D341Med (cell line): ENCODE measurements at regions not wholly inside any gene's neighbourhood (a gene's known extent, or its start where the extent isn't known, plus 50 kb on each side); places are given as distances from the start of the nearest gene placed in this dataset.

Experiments
- DNase-seq: peaks from one replicate; pipeline ENCODE4 v3.0.0; 2012; ENCODE audit warnings: low spot score

DNA sequence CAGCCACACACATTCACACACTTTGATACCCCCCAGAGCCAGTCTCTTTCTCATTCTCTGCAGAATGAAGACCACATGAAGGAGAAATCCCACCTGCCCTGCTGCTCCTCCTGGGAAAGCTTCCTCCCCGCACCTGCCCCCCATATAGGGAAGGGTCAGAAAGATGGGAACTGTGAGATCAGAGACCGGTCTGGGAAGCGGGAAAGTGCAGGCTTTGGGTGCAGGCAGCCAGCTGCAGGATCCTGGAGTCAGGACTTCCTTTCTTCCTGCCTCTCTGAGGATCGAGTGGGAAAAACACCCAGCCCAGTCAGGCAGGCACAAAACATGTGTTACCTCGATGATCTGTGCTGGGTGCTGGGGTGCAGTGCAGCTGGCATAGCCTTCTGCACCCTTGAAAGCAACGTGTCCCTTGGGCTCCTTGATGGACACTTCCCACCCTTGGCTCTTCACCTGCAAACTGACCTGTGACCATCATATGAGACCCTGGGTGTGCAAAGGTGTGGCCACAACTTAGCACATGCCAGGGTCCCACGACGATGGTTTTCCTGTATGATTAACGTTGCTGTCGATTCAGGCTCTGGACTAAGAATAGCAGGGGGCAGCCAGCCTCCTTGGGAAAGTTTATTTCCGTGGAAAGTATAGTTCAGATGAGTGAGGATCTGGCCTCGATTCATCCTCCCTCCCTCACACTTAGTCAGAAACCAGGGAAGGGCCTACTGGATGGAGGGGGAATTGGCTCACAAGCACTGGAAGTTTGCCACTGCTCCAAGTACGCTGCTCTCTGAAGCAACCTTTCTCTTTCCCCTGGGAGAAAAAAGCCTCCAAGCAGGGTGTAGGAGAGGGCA, 105.4 kb upstream of the MED13L start:
- DNase-seq, result no peak

DNA sequence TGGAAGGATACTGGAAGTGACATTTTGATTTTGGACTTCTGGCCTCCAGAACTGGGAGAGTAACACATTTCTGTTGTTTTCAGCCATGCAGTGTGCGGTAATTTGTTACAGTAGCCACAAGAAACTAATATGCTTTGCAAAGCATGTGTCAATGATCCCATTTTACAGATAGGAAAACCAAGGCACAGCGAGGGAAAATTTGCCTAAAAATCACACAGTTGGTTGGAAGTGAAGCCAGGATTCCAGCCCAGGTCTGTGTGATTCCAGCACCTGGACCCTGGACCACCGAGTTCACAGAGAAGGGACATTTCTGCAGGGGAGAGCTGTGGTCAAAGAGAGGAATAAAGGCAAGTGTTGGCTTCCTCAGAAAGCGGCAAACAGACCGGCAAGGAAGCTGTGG, 106.7 kb upstream of the MED13L start:
- no peak for DNase-seq

DNA sequence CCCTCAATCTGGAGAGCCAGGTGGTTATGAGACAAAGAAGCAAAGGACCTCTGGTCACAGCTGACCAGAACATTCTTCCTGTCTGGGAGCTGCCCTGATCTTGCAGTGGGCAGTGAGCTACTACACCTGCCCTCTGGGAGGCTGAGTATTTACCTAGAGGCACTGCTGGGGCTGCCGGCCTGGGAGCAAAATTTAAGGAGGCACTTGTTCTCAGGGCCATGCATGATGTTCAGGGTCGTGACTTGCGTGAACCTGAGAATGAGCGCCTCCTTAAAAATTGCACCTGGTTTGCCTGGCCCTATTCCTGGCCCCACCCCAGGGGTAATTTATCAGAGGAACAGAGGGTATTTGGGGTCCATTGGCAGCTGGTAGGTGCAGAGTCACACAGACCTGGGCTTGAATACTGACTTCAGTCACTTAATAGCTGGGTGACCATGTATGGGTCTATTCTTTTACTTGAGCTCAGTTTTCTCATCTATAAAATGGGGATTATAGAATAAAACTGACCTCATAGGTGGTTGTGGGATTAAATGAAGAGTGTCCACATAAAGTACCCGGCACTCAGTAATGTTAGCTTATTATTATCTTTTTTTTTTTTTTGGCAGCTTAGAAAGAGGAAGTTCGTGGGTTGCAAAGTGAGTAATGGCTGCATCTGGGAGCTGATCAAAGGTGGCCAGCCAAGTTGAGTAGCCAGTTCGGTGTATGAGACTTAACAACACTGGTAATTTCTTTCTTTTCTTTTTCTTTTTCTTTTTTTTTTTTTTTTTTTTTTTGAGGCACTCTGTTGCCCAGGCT, 107.4 kb upstream of the MED13L start:
- DNase-seq, result no peak

DNA sequence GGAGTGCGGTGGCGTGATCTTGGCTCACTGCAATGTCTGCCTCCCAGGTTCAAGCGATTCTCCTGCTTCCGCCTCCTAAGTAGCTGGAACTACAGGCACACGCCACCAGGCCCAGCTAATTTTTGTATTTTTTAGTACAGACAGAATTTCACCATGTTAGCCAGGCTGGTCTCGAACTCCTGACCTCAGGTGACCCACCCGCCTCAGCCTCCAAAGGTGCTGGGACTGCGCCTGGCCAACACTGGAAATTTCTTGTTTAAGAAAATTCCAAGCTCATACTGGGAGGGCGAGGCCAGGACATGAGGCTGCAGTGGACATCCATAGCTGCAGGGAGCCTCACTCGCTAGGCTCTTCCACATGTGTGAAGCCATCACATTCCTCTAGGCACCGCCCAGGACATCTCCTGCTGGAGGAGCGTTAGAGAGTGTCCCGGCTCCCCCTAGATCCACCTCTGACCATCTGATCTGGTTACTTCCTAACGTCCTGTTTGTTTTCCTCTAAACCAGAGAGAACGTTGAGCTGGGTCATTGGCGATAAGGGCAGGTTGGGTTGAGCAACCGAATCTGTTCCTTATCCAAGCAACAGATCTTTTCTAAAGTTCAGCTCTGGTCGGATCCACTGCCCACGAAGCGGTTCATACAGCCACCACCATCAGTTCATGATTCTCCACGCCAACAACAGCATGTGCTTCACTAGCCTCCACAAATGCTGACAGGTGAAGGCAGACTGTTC, 108.2 kb upstream of the MED13L start:
- no peak for DNase-seq

DNA sequence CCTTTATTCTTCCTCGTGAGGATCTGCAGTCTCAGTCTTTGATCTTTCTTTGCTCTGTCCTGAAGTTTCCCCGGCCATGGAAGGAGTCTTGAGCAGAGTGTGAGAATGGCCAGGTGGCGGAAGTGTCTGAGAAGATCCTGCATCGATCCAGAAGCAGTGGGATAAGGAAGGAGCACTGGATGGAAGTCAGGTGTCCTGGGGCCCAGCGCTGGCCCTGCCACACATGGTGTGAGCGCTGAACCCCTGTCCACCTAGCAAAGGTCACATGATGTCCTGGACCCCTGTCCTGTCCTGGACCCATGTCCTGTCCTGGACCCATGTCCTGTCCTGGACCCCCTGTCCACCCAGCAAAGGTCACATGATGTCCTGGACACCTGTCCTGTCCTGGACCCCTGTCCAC, 111.8 kb upstream of the MED13L start:
- DNase-seq, result no peak

DNA sequence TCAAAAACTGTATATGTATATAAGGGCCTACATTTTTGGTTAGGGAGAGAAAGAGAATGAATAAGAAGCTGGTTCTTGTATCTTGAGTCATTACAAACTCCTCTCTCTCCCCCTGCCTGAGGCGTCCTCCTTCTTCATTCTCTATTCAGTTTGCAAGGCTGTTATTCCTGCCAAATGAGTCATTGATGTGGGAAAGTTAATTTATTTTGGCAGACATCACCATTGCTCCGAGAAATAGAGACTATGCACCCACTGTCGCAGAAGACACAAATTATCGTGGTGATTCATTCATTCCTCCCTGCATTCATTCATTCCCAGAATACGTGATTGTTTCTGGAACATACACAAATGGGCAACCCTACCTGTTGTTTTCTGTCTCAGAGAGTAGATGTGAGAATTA, 112.5 kb upstream of the MED13L start:
- no peak for DNase-seq

DNA sequence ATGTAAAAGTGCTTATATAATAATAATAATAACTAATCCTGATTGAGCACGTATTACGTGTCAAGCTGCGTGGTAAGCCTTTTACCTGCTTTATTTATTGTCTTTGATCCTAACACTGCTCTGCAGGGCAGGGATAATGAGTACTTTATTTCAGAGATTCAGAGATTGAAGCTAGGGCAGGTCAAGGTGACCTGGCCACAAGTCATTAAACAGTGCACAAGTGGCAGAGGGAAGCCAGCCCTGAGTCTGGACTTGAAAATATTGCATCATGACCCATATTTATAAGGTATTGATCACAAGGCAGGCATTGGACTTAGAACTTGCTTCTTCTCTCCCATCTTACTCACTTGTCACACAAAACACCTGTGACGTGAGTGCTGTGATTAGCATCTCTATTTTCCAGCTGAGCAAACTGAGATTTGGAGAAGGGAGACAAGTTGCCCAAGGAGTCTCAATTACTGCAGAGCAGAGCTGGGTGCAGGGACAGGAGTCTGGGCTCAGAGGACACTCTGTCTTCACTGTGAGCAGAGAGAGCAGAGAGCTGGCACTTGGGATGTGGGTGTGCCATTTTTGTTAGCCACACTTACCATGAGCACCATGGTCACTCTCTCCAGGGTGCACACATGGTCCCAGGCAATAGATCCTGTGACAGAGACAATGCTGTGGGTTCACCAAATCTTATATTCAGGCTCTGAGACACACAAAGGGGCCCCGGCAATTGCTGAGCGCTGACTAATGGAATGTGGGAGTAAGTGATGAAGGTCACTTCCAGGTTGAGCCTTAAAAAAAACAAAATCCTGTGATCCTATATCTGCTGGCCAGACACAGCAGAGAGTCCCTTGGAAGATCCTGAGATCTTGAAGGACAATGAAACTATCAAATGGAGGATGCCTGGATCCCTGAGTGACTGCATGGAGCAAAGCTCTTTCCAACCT, 113.2 kb upstream of the MED13L start:
- DNase-seq, result no peak

DNA sequence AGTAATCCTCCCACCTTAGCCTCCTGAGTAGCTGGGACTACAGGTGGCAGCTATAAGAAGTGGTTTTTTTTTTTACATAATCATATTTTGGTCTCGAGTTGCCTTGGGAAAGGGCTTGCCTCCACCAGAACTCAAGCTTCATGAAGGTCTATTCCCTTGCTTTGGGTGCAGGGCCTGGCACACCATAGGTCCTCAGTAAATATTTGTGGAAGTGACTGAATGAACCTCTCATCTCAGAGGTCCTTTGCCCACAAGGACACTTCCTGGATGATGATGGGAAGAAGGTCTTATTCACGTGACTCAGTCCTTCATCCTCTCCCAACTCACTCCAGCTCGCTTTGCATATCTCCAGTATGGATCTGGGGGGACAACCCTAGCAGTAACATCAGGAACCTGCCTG, 114.0 kb upstream of the MED13L start:
- no peak for DNase-seq

DNA sequence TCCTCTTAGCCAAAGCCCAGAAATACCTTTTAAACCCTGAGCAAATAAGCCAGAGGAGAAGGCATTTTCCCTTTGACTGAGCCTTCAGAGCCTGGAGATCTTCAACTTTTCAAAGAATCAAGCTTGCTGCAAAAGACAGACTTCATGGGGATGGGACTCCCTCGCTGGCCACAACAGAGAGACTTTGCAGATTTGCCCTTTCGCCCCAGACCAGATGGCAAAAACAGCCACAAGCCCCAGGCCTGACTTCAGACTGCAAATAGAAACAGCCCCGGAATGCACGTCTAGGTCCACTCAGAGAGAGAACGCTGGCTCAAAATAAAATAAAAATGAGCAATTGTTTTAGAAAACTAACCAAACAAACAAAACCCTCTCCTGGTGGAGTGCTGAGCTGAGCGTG, 114.6 kb upstream of the MED13L start:
- no peak for DNase-seq

DNA sequence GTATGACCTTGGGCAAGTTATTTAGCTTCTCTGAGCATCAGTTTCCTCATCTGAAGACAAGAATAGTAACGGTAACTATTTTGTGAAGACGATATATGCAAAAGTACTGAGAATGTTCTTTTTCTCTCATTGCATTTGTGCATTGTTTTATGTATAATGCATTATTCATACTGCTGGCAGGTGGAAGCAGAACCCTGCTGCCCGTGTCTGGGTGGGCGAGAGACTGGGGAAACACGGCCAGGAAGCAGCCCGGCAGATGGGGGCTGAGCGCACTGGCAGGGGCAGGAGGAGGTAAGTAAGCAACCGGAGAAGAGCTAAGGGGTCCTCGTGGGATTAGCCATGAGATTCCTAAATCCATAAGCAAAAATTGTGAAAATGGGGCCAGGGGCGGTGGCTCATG, 115.8 kb upstream of the MED13L start:
- no peak for DNase-seq

DNA sequence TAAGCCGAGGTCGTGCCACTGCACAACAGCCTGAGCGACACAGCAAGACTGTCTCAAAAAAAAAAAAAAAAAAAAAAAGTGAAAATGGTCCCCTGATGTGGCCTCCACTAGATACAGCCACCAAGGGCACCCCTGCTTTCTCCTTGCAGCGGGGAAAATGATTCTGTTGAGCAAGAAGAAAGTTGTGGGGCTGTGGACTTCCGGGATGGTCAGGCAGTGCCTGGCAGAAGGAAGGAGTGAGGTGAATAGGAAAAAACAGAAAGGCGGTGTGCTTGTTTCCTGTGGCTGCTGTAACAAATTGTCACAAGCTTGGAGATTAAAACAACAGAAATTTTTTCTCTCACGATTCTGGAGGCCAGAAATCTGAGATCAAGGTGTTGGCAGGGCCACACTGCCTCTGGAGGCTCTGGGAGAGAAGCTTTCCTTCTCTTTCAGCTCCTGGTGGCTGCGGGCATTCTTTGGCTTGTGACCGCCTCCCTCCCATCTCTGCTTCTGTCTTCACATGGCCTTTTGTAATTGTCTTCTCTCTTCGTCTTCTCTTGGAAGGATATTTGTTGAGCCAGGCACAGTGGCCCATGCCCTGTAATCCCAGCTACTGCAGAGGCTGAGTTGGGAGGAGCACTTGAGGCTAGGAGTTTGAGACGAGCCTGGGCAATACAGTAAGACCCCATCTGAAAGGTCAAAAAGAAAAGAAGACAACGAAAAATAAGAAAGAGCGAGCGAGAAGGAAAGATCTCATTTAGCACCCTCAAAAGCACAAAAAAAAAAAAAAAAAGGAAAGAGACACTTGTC, 116.6 kb upstream of the MED13L start:
- no peak for DNase-seq

DNA sequence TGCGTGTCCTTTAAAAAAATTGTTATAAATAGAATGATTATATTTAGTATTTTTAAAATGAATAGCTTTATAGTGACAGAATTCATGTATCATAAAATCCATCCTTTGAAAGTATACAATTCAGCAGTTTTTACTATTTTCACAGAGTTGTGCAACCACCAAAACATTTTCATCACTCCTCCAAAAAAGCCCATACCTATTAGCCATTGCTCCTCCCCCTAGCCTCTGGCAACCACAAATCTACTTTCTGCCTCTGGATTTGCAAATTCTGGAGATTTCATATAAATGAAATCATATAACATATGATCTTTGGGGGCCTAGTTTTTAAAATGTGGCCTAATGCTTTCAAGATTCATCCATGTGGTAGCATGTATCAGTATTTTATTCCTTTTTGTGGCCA, 117.9 kb upstream of the MED13L start:
- no peak for DNase-seq

DNA sequence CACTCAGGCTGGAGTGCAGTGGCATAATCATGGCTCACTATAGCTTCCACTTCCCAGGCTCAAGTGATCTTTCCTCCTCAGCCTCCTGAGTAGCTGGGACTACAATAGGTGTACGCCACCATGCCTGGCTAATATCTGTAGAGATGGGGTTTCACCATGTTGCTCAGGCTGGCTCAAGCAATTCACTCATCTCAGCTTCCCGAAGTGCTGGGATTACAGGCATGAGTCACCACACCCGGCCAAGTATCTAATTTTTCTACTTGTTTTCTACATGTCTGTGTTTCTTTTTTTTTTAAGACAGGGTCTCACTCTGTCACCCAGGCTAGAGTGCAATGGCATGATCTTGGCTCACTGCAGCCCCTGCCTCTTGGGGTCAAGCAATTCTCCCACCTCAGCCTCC, 119.7 kb upstream of the MED13L start:
- no peak for DNase-seq

DNA sequence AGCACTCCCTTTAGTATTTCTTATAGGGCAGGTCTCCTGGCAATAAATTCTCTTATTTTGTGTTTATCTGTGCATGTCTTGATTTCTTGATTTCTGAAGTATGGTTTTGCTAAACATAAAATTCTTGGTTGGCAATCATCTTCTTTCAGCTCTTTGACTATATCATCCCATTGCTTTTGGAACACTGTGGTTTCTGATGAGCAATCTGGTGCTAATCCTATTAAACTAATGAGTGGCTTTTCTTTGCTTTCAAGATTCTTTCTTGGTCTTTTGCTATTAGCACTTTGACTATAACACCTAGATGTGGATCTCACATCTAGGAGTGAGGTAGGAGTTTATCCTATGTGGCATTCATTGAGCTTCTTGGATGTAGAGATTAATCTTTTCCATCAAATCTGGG, 120.7 kb upstream of the MED13L start:
- DNase-seq, result no peak

DNA sequence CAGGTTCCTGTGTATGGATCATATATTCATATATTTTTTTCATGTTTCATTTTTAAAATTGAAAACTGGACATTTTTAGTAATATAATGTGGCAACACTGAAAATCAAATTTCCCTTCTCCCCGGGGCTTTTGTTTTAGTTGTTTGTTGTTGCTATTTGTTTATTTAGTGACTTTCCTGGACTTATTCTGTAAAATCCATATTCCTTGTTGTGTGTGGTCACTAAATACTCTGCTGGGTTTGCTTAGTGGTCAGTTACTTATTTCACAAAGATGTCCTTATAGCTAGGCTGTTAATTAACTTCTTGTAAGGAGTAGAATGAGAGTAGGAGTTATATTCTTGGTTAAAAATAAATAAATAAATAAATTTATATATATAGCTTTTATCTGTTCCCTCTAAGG, 121.6 kb upstream of the MED13L start:
- no peak for DNase-seq

DNA sequence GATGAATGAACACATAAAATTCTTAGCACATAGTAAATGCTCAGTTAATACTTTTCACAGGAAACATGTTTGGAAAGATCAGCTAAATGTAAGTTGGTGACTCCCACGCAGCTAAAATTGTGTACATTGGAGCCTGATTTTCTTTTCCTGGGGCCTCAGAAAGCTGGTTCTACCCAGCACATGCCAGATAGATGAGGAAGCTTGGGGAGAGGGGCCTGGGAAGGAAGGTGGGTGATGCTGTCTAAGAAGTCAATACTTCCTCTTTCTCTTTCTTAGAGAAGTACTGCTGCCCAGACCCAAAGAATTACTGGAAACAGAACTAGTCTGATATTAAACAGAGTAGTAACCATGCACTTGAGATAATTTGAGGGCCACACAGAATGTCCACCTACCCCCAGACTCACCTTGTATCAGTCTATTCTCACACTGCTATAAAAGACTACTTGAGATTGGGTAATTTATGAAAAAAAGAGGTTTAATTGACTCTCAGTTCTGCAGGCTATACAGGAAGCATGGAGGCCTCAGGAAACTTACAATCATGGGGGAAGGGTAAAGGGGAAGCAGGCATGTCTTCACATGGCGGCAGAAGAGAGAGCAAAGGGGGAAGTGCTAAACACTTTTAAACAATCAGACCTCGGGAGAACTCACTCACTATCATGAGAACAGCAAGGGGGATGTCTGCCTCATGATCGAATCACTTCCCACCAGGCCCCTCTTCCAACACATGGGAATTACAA, 123.3 kb upstream of the MED13L start:
- DNase-seq, result no peak

DNA sequence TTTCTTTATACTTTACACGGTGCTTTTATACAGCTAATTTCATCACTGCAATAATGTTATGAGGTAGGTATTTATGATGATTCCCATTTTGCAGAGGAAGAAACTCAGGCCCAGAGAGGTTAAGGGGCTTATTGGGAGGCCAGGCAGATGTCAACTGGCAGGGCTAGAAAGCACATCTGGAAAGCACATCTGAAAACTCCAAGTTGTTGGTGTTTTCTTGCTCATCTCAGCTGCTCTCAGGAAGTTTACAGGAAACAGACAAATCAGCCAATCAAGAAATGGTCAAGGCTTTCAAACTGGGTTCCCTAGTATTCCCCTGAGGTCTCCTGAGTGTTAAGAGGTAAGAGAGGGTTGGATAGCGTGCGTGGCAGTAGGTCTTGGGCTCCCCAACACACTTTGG, 124.1 kb upstream of the MED13L start:
- DNase-seq, result no peak

DNA sequence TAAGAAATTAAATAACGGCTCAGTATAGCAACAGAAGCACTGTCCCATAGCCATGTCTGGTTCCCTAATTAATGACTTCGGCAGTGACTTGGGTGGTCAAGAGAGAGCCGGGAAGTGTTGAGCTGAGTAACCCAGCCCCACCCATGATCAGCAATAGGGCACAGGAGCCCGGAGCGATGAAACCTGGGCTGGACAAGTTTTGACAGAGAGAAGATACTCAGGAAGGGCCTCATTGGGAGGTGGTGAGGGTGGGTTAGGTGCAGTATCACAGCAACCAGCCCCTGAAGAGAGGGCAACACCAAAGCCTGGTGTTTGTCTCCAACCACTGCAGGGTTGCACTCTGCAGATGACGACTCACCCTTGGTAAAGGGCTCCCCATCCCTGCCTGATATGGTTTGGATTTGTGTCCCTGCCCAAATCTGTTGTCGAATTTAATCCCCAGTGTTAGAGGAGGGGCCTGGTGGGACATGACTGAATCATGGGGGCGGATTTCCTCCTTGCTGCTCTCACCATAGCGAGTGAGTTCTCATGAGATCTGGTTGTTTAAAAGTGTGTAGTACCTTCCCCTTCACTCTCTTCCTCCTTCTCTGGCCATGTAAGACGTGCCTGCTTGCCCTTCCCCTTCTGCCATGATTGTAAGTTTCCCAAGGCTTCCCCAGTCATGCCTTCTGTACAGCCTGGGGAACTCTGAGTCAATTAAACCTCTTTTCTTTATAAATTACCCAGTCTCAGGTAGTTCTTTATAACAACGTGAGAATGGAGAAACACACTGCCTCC, 124.9 kb upstream of the MED13L start:
- DNase-seq, result no peak

DNA sequence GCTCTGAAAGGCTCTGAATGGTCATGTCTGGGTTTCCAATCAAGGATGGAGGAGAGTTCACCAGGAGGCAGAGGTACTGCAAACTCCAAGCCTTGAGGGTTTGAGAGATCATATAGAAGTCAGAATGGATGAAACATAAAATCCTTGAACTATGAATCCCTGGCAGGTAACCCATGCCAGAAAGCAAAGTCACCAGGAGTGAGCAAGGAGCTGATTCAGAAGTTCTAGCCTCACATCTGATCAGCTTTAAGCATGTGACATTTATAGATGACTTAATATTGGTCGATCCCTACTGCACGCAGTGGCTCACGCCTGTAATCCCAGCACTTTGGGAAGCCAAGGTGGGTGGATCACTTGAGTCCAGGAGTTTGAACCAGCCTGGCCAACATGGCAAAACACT, 126.1 kb upstream of the MED13L start:
- DNase-seq, result no peak
